ENCODE measurements at regions not wholly inside any gene's neighbourhood (a gene's known extent, or its start where the extent isn't known, plus 50 kb on each side); places are given as distances from the start of the nearest gene placed in this dataset.

DNA sequence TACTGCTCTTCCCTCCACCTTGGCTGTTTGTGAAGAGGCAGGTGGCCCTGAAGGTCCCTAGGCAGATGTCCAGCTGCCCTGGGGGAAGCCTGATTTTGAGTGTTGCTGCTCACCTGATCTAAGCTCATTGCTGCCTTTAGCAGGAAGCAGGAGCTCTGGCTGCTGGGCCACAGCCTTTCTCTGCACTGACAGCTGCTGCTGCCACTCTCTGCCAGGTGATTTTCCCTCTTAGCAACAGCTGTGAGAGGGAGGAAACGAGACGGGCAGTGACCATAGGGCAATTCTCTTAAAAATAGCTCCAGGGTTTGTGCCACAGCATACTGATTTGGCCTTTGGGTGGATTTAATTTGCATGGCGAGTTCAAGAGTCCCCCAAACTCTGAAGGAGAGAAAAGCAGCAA lies 415.8 kb upstream of the SEMA6D start:
- no peak for TF ChIP-seq EP300 (IDR thresholded peaks at IDR 0.05; ENCODE audit: borderline replicate concordance)
- no peak for TF ChIP-seq EGR1 (IDR thresholded peaks at IDR 0.05)
- TF ChIP-seq RAD21 (IDR thresholded peaks at IDR 0.05; ENCODE audit: low read depth), result no peak
- TF ChIP-seq TCF12 (IDR thresholded peaks at IDR 0.05; ENCODE audit: low read depth), result no peak
- TF ChIP-seq, protein P1, sequence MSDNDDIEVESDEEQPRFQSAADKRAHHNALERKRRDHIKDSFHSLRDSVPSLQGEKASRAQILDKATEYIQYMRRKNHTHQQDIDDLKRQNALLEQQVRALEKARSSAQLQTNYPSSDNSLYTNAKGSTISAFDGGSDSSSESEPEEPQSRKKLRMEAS (IDR thresholded peaks at IDR 0.05), result no peak
- TF ChIP-seq NFIC (IDR thresholded peaks at IDR 0.05), result no peak
- TF ChIP-seq TEAD4 (IDR thresholded peaks at IDR 0.05), result no peak
- TF ChIP-seq ZBTB7A (IDR thresholded peaks at IDR 0.05; ENCODE audit: low read depth), result no peak
- no peak for TF ChIP-seq CEBPB (IDR thresholded peaks at IDR 0.05)
- TF ChIP-seq TAF1 (IDR thresholded peaks at IDR 0.05; ENCODE audit: low read depth), result no peak
- TF ChIP-seq YY1 (IDR thresholded peaks at IDR 0.05; ENCODE audit: low read depth), result no peak
- TF ChIP-seq, protein P2, sequence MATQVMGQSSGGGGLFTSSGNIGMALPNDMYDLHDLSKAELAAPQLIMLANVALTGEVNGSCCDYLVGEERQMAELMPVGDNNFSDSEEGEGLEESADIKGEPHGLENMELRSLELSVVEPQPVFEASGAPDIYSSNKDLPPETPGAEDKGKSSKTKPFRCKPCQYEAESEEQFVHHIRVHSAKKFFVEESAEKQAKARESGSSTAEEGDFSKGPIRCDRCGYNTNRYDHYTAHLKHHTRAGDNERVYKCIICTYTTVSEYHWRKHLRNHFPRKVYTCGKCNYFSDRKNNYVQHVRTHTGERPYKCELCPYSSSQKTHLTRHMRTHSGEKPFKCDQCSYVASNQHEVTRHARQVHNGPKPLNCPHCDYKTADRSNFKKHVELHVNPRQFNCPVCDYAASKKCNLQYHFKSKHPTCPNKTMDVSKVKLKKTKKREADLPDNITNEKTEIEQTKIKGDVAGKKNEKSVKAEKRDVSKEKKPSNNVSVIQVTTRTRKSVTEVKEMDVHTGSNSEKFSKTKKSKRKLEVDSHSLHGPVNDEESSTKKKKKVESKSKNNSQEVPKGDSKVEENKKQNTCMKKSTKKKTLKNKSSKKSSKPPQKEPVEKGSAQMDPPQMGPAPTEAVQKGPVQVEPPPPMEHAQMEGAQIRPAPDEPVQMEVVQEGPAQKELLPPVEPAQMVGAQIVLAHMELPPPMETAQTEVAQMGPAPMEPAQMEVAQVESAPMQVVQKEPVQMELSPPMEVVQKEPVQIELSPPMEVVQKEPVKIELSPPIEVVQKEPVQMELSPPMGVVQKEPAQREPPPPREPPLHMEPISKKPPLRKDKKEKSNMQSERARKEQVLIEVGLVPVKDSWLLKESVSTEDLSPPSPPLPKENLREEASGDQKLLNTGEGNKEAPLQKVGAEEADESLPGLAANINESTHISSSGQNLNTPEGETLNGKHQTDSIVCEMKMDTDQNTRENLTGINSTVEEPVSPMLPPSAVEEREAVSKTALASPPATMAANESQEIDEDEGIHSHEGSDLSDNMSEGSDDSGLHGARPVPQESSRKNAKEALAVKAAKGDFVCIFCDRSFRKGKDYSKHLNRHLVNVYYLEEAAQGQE (IDR thresholded peaks at IDR 0.05; ENCODE audit: low read depth), result no peak
- TF ChIP-seq CREB1 (IDR thresholded peaks at IDR 0.05; ENCODE audit: low read depth), result no peak
- TF ChIP-seq FOXM1 (IDR thresholded peaks at IDR 0.05; ENCODE audit: borderline replicate concordance, low read depth), result no peak
